ENCODE measurements at regions not wholly inside any gene's neighbourhood (a gene's known extent, or its start where the extent isn't known, plus 50 kb on each side); places are given as distances from the start of the nearest gene placed in this dataset.

DNA sequence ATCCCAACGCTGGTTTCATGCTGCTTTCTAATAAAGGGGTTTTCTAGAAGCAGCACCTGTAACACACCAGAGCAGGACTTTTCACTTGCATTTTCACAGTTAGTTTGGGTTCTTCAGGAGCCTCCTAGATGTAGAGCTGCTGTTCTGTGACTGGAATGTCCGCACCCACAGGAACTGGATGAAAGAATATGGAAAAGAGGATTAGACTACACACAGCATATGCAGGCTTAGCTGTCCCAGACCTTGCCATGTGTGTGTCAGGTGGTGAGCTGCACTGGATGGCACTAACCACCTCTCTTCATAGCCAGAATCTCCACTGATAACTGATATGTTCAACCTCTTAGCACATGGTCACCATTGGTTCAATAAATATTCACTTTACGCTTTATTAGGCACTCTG is 112.1 kb upstream of the POU3F3 start:
- no peak for FAIRE-seq

DNA sequence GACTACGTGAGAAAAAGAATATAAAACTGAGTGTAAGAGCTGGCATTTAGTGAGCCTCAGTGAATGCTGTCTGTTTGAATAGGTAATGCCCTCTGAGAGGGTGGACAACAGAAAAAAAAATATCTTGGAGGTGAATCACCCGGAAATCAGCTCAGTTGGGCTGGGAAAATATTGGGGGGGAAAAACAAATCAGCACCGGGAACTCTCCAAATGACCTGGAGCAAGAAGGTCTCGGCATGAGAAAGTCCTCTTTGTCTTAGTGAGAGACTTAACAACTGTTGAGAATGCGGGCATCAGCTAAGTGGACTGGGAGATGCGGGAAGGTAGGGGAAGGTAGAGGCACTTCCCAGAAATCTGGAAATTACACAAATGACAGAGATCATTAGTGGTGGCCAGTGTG is 109.4 kb upstream of the POU3F3 start:
- FAIRE-seq, result no peak

GRCh38 chr2:104745846-104746245 is 108.1 kb upstream of the POU3F3 start:
- FAIRE-seq, result no peak

GRCh38 chr2:104746299-104746698 is 107.6 kb upstream of the POU3F3 start:
- FAIRE-seq, result no peak

DNA sequence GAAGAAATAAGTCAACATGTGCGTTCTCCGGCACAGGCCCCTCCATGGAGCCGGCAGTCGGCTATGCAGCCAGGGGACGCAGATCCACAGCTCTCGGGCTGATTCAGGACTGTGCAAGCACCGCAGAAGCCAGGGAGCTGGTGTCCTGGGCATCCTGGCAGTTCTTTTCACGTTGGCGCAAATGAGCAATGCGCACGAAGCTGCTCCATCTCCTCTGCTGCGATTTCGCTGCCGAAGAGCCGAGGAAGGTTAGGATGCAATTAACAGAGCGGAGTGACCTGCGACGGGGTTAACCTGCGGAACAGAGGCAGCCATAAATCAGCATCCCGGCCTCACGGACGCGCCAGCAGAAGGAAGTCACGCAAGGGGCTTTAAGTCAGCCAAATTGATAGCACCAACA is 107.1 kb upstream of the POU3F3 start:
- no peak for FAIRE-seq

- FAIRE-seq, result no peak
Observed at GRCh38 chr2:104749856-104750460, 104.0 kb upstream of the POU3F3 start.

DNA sequence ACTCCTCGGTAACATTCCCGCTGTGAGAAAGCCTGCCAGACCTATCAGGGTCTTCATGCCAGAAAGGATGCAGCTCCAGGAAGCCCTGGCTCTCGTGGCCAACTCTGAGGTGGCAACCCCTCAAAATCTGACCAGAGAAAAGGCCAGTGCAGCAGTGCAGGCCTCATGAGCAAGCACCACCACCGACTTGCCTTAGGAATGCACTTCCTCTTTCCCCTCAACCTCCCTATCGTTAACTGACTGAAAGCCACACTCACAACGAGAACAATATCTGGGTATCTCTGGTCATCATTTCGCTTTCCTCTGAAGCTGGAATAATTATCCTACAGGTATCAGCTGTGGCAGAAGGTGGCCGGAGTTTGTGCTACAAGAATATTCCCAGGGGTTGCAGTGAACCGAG is 101.4 kb upstream of the POU3F3 start:
- no peak for FAIRE-seq

DNA sequence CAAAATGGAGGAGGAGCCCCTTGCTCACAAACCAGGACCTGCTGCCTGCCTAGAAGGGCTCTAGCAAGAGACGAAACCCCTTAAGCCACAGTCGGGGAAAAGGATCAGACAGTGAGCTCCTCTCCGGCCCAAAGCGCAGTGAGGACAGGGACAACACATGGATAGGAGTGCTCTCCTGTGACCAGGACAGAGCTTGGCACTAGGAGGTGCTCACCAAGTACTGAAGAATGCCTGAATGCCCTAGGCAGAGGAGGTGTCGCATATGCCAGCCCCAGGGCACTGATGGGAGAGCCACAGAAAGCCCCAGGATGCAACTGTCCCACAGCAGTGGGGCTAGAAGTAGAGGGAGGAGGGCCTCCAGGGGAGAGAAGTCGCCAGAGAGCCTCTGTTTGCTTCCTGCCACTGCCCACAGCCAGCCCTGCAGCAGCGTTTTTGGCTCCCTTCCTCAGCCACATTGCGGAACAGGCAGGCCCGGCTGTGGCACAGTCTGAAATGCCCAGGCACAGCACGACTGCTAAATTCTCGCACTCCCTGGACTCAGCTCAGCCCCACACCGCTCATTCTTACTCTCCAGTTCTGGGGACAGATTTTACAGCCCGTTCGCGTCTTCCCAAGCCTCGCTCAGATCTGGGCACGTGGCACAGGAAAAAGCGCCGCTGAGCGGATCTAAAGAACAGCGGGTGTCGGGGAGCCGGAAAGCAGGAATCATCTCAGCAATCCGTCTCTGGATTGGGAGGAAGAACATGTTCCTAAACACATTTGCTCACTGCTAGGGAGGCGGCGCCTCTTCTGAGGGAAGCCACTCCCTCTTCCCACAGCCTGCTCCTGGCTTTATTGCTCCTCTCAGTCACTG is 98.7 kb upstream of the POU3F3 start:
- FAIRE-seq, result no peak

GRCh38 chr2:104756118-104756517 is 97.8 kb upstream of the POU3F3 start:
- FAIRE-seq, result no peak

DNA sequence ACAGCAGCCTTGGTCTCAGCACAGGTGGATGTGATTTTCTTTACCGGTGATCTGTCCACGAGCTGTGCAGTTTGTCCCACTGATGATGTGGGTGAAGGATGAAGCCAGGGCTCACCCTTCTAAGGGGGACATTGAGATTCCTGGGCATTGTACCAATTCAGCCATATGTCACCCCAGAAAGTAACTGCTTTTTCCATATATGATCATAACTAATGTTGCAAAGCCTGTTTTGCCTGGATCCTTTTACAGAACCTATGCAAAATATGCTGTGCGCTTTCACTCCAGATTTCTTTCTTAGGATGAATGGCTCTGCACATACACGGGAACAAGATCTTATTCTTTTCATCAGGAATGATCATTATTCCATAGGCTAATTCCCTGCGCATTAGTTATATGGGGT is 96.9 kb upstream of the POU3F3 start:
- FAIRE-seq, result no peak

GRCh38 chr2:104758199-104758620 is 95.7 kb upstream of the POU3F3 start:
- FAIRE-seq, result no peak

- no peak for FAIRE-seq
Observed at GRCh38 chr2:104762031-104762430, 91.9 kb upstream of the POU3F3 start.

DNA sequence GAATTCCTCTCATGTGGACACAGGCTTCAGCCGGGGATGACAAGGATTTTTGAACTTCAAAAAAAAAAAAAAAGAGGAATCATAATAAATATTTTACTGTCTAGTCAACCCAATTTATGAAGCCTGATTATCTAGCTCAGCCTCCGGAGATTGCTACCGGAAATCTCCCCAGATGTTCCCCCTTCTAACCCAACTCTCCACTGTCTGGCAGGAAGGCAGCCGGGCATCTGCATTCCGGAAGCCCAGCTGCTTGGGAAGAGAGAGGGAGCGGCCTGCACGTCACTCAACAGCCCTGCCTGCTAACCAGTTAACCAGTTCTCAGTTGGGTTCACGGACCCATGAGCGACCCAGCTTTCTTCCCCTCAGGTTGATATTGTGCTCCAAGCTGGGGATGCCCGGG is 87.2 kb upstream of the POU3F3 start:
- FAIRE-seq, result no peak

DNA sequence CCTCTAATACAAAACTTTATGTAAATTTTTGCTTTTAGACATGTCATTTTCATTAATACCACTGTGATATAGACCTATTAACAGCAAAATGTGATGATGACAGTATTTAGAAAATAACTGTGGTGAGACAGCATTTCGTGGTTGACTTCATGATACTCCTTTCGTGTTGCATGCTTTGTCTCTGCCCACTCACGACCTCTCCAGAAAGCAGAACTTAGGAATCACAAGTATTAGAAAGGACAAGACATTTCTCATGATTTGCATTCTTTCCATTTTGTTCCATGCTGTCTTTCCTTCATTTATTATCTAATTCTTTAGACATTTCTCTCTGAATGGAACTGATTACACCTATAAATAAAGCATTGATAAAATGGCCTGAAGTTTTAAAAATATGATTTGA is 85.2 kb upstream of the POU3F3 start:
- no peak for FAIRE-seq

- no peak for FAIRE-seq
Observed at GRCh38 chr2:104769096-104769495, 84.8 kb upstream of the POU3F3 start.

DNA sequence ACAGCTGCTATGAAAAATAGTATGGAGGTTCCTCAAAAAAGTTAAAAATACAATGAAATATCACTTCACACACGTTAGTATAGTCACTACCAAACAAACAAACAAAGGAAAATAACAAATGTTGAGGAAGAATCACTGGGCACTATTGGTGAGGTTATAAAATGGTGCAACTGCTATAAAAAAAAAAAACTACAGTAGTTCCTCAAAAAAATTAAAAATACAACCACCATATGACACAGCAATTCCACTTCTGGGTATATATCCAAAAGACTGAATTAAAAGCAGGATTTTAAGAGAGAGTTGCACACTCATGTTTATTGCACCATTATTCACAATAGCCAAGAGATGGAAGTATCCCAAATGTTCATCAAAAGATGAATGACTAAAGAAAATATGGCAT is 80.9 kb upstream of the POU3F3 start:
- no peak for FAIRE-seq

- FAIRE-seq, result no peak
Observed at GRCh38 chr2:104774631-104775030, 79.3 kb upstream of the POU3F3 start.

GRCh38 chr2:104777721-104778120 is 76.2 kb upstream of the POU3F3 start:
- FAIRE-seq, result no peak

- no peak for FAIRE-seq
Observed at GRCh38 chr2:104781151-104781550, 72.8 kb upstream of the POU3F3 start.

DNA sequence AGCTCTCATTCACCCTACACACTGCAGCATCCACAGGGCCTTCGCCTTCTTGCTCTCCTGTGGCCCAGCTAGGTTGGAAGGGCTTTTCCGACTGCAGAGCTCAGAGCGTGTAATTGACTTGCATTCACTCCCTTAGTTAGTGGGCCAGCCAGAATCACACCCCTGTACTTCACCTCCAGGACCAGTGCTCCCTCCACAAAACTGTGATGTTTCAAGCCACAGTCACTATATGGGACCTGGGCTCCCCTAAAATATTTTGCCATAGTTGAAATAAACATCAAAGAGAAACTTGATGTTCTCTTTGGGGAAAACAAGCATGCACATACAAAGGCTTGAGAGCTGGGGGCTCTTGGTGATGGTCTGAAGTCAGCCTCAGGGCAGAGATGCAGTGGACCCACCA is 69.7 kb upstream of the POU3F3 start:
- no peak for FAIRE-seq

DNA sequence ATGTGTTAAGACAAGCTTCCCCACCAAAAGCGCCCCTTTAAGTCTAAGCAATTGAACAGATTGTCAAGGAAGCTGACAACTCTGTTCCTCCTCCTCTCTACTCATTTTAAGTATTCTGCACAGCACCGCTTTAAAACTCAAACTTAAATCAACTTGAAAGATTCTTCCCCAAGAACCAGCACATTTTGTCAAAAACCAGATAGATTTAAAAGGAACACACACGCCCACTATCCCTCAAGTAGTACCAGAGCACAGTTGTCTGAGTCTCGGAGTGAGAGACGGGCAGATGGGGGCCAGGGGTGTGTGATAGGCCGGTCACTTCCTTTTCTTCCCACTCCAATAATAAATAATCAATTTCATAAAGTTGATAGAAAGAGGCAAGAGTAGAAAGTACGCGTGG is 67.7 kb upstream of the POU3F3 start:
- no peak for FAIRE-seq

- FAIRE-seq, result no peak
Observed at GRCh38 chr2:104786821-104787220, 67.1 kb upstream of the POU3F3 start.

DNA sequence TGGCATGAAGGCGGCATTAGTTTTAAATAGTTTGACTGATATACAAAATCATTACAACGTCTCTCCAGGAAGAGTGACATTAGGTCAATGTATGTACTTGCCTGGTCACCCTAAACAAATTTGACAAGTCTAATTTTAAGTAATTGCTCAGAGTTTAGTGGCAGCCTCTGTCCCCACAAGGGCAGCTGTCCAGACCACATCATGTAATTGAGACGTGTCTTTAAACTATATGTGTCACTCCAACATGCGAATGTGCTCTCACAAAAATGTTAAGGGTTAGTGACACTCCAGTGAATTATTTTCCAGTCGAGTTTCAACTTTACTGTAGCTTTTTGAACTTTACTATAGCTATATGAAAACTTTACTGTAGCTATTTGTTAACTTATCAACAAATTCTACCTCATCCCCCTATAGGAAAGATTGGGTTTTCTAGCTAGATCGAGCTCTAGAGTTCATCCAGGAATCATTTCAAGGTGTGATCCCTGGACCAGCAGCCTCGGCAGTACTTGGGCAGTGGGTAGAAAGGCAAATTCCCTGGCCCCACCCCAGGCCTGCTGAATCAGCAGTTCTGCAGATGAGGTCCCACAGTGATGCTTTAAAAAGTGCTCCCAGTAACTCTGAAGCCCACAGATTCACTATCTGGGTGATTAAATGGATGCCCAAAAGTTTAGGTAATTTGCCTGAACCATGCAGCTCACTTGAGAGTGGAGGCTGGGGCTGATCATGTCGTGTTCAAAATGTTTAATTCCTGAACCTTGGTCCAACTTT is 66.4 kb upstream of the POU3F3 start:
- FAIRE-seq, result no peak
